Mucosa of rectum (tissue), 2 donors: ENCODE measurements at regions not wholly inside any gene's neighbourhood (a gene's known extent, or its start where the extent isn't known, plus 50 kb on each side); places are given as distances from the start of the nearest gene placed in this dataset.
"Not testable (repeated sequence)": the region's sequence is repeated elsewhere in the genome, so short reads cannot be mapped to it uniquely, and the experiment has no call there.

Experiments used
- H3K27ac ChIP-seq, 2 donors: one replicate each; pipeline ENCODE4 v1.7.0; 2013; ENCODE audit warnings: inconsistent platforms in 2 of 2, low read depth in 2 of 2, low read length in 2 of 2
- H3K27me3 ChIP-seq, 2 donors: one replicate each; pipeline ENCODE4 v1.7.0; 2013; ENCODE audit warnings: low read length in 2 of 2; ENCODE audit not compliant: control insufficient read depth in 2 of 2, insufficient read depth in 2 of 2
- H3K36me3 ChIP-seq, 2 donors: one replicate each; pipeline ENCODE4 v1.7.0; 2013; ENCODE audit warnings: low read length in 2 of 2; ENCODE audit not compliant: control insufficient read depth in 2 of 2, insufficient read depth in 2 of 2
- H3K4me1 ChIP-seq, 2 donors: one replicate each; pipeline ENCODE4 v1.7.0; 2013; ENCODE audit warnings: low read length in 2 of 2, mild to moderate bottlenecking in 1 of 2; ENCODE audit not compliant: control insufficient read depth in 2 of 2, insufficient read depth in 2 of 2
- H3K4me3 ChIP-seq, 2 donors: one replicate each; pipeline ENCODE4 v1.7.0; 2013; ENCODE audit warnings: low read length in 2 of 2
- H3K9ac ChIP-seq, 2 donors: one replicate each; pipeline ENCODE4 v1.7.0; 2013; ENCODE audit warnings: low read length in 2 of 2, low read depth in 1 of 2, mild to moderate bottlenecking in 1 of 2
- H3K9me3 ChIP-seq, 2 donors: one replicate each; pipeline ENCODE4 v1.7.0; 2013; ENCODE audit warnings: low read length in 2 of 2; ENCODE audit not compliant: control insufficient read depth in 2 of 2
- donor health status: healthy.
- donor health status: Normal muscosa, but diverticular disease.

GRCh38 chr2:142286618-142287017 is 155.8 kb upstream of the LRP1B start:
- Histone ChIP-seq H3K4me3 (no peak overlapping the region), H3K4me1 (no peaks in the 10 kb centered on the region), H3K27me3 (no peaks in the 10 kb centered on the region), H3K36me3 (no peaks in the 10 kb centered on the region), H3K9me3 (no peaks in the 10 kb centered on the region), H3K9ac (no peak overlapping the region), H3K27ac (no peak overlapping the region)

GRCh38 chr2:142285480-142285879 is 154.7 kb upstream of the LRP1B start:
- H3K4me3 ChIP-seq, result no peak overlapping the region
- no peak overlapping the region for H3K9ac ChIP-seq
- H3K27me3 ChIP-seq, result no peaks in the 10 kb centered on the region
- H3K27ac ChIP-seq, result no peak overlapping the region
- no peaks in the 10 kb centered on the region for H3K9me3 ChIP-seq
- H3K4me1 ChIP-seq, result no peaks in the 10 kb centered on the region
- H3K36me3 ChIP-seq, result no peaks in the 10 kb centered on the region

GRCh38 chr2:142284336-142284735 is 153.5 kb upstream of the LRP1B start:
- not testable (repeated sequence) for H3K27me3 ChIP-seq, H3K9me3 ChIP-seq, H3K36me3 ChIP-seq, H3K27ac ChIP-seq, H3K9ac ChIP-seq, H3K4me1 ChIP-seq, H3K4me3 ChIP-seq

- Histone ChIP-seq H3K36me3 (no peaks in the 10 kb centered on the region), H3K27ac (no peak overlapping the region), H3K4me1 (no peaks in the 10 kb centered on the region), H3K9ac (no peak overlapping the region), H3K9me3 (no peaks in the 10 kb centered on the region), H3K4me3 (no peak overlapping the region), H3K27me3 (no peaks in the 10 kb centered on the region)
Measured at GRCh38 chr2:142280831-142281230, 150.0 kb upstream of the LRP1B start.

- Histone ChIP-seq H3K36me3 (no peaks in the 10 kb centered on the region), H3K4me1 (no peaks in the 10 kb centered on the region), H3K9me3 (no peaks in the 10 kb centered on the region), H3K27ac (no peak overlapping the region), H3K27me3 (no peaks in the 10 kb centered on the region), H3K4me3 (no peak overlapping the region), H3K9ac (no peak overlapping the region)
Measured at GRCh38 chr2:142270990-142271389, 140.2 kb upstream of the LRP1B start.

- Histone ChIP-seq H3K9ac (no peak overlapping the region), H3K27ac (no peak overlapping the region), H3K9me3 (no peaks in the 10 kb centered on the region), H3K27me3 (no peaks in the 10 kb centered on the region), H3K4me1 (no peaks in the 10 kb centered on the region), H3K36me3 (no peaks in the 10 kb centered on the region), H3K4me3 (no peak overlapping the region)
Measured at GRCh38 chr2:142270291-142270690, 139.5 kb upstream of the LRP1B start.

- H3K27me3 ChIP-seq, result no peaks in the 10 kb centered on the region
- H3K4me3 ChIP-seq, result no peak overlapping the region
- no peaks in the 10 kb centered on the region for H3K4me1 ChIP-seq
- H3K9ac ChIP-seq, result no peak overlapping the region
- H3K9me3 ChIP-seq, result no peaks in the 10 kb centered on the region
- no peak overlapping the region for H3K27ac ChIP-seq
- no peaks in the 10 kb centered on the region for H3K36me3 ChIP-seq
Measured at GRCh38 chr2:142259356-142259755, 128.5 kb upstream of the LRP1B start.

- no peak overlapping the region for H3K9ac ChIP-seq
- H3K4me3 ChIP-seq, result no peak overlapping the region
- no peaks in the 10 kb centered on the region for H3K9me3 ChIP-seq
- H3K27me3 ChIP-seq, result no peaks in the 10 kb centered on the region
- no peaks in the 10 kb centered on the region for H3K4me1 ChIP-seq
- H3K27ac ChIP-seq, result no peak overlapping the region
- H3K36me3 ChIP-seq, result no peaks in the 10 kb centered on the region
Measured at GRCh38 chr2:142254031-142254430, 123.2 kb upstream of the LRP1B start.

- Histone ChIP-seq H3K4me3 (no peak overlapping the region), H3K4me1 (no peaks in the 10 kb centered on the region), H3K27ac (no peak overlapping the region), H3K9ac (no peak overlapping the region), H3K9me3 (no peaks in the 10 kb centered on the region), H3K36me3 (no peaks in the 10 kb centered on the region), H3K27me3 (no peaks in the 10 kb centered on the region)
Measured at GRCh38 chr2:142241016-142241415, 110.2 kb upstream of the LRP1B start.

GRCh38 chr2:142236181-142236580 is 105.4 kb upstream of the LRP1B start:
- H3K9me3 ChIP-seq, result no peaks in the 10 kb centered on the region
- H3K4me3 ChIP-seq, result no peak overlapping the region
- no peak overlapping the region for H3K27ac ChIP-seq
- no peaks in the 10 kb centered on the region for H3K27me3 ChIP-seq
- no peak overlapping the region for H3K9ac ChIP-seq
- no peaks in the 10 kb centered on the region for H3K4me1 ChIP-seq
- no peaks in the 10 kb centered on the region for H3K36me3 ChIP-seq

- Histone ChIP-seq H3K36me3 (no peaks in the 10 kb centered on the region), H3K4me1 (no peaks in the 10 kb centered on the region), H3K9ac (no peak overlapping the region), H3K9me3 (no peaks in the 10 kb centered on the region), H3K4me3 (no peak overlapping the region), H3K27ac (no peak overlapping the region), H3K27me3 (no peaks in the 10 kb centered on the region)
Measured at GRCh38 chr2:142234741-142235140, 103.9 kb upstream of the LRP1B start.
